H1 (cell line): ENCODE measurements at regions not wholly inside any gene's neighbourhood (a gene's known extent, or its start where the extent isn't known, plus 50 kb on each side); places are given as distances from the start of the nearest gene placed in this dataset.

Experiments used
- CTCF ChIA-PET: fragments of 300-600 bp; sonication (Branson Sonifier 250); formaldehyde crosslinking; loops from one replicate; lab custom pipeline; 2021; ENCODE audit not compliant: partially characterized antibody; lab: Charles Lee
- POLR2A ChIA-PET: fragments of 300-600 bp; sonication (Branson Sonifier 250); formaldehyde crosslinking; loops from one replicate; lab custom pipeline; 2021; ENCODE audit warnings: inconsistent platforms; ENCODE audit not compliant: partially characterized antibody; lab: Charles Lee
- DNase-seq, 2 experiments: peaks; one replicate each; pipeline versions ENCODE4 v3.0.0 to v3.0.0-alpha.2; 2010 to 2022; ENCODE audit warnings: low spot score in 2 of 2, low read depth in 1 of 2, mixed read lengths in 1 of 2
- FAIRE-seq: peaks from 2 replicates; lab custom pipeline; 2011; peaks lifted over from hg19 to GRCh38; lab: Jason Lieb, UNC
- H2AFZ ChIP-seq: 2 replicates; pipeline ENCODE4 v1.8.1; 2012; ENCODE audit warnings: low read length, inconsistent platforms
- H2AK5ac ChIP-seq: 2 replicates; pipeline ENCODE4 v1.6.1; 2013; ENCODE audit warnings: low read depth, low read length
- H2BK120ac ChIP-seq: replicated peaks from 2 replicates; pipeline ENCODE3; 2013; ENCODE audit warnings: low read depth, low read length, inconsistent platforms
- H2BK12ac ChIP-seq: 2 replicates; pipeline ENCODE4 v1.6.1; 2013; ENCODE audit warnings: low read depth, low read length
- H2BK15ac ChIP-seq: 2 replicates; pipeline ENCODE4 v1.6.1; 2013; ENCODE audit warnings: low read length
- H2BK20ac ChIP-seq: 2 replicates; pipeline ENCODE4 v1.6.1; 2013; ENCODE audit warnings: low read length
- H2BK5ac ChIP-seq: 2 replicates; pipeline ENCODE4 v1.6.1; 2013; ENCODE audit warnings: low read depth, low read length
- H3K14ac ChIP-seq: 2 replicates; pipeline ENCODE4 v1.6.1; 2013; ENCODE audit warnings: inconsistent platforms; ENCODE audit not compliant: insufficient read length
- H3K18ac ChIP-seq: 2 replicates; pipeline ENCODE4 v1.6.1; 2013; ENCODE audit warnings: low read length; ENCODE audit errors: extremely low read depth
- H3K23ac ChIP-seq: 2 replicates; pipeline ENCODE4 v1.6.1; 2013; ENCODE audit warnings: inconsistent platforms; ENCODE audit not compliant: insufficient read length
- H3K23me2 ChIP-seq: 2 replicates; pipeline ENCODE4 v1.6.1; 2013; ENCODE audit warnings: low read depth, low read length
- H3K27ac ChIP-seq: 2 replicates; pipeline ENCODE4 v1.6.1; 2011; ENCODE audit warnings: low read depth, low read length, inconsistent platforms
- H3K27me3 ChIP-seq, 4 experiments: replicated peaks in 1 of 4; 1 replicate in 1 of 4; 2 replicates in 3 of 4; pipeline versions ENCODE4 v1.6.1 to v1.8.1; 2011 to 2013; ENCODE audit warnings: low read length in 3 of 4, mild to moderate bottlenecking in 3 of 4, inconsistent platforms in 2 of 4, mixed read lengths in 2 of 4, moderate library complexity in 1 of 4; ENCODE audit not compliant: control insufficient read depth in 3 of 4, insufficient read depth in 3 of 4; ENCODE audit errors: extremely low read depth in 1 of 4
- H3K36me3 ChIP-seq, 4 experiments: 2 replicates each; pipeline versions ENCODE4 v1.6.1 to v1.8.1; 2011 to 2013; ENCODE audit warnings: mild to moderate bottlenecking in 4 of 4, low read length in 3 of 4, moderate library complexity in 2 of 4, control low read depth in 1 of 4, inconsistent platforms in 1 of 4; ENCODE audit not compliant: insufficient read depth in 4 of 4, control insufficient read depth in 2 of 4
- H3K4ac ChIP-seq: replicated peaks from 2 replicates; pipeline ENCODE3; 2013; ENCODE audit warnings: low read length, low read depth, mixed read lengths, inconsistent platforms; ENCODE audit not compliant: insufficient read length
- H3K4me1 ChIP-seq, 4 experiments: replicated peaks in 1 of 4; 1 replicate in 1 of 4; 2 replicates in 3 of 4; pipeline versions ENCODE4 v1.6.1 to v1.8.1; 2011 to 2013; ENCODE audit warnings: low read length in 3 of 4, inconsistent platforms in 2 of 4, mixed read lengths in 1 of 4; ENCODE audit not compliant: insufficient read depth in 4 of 4, control insufficient read depth in 3 of 4
- H3K4me2 ChIP-seq, 2 experiments: 2 replicates each; pipeline versions ENCODE4 v1.6.1 to v1.8.1; 2011 to 2013; ENCODE audit warnings: low read depth in 2 of 2, low read length in 2 of 2, control low read depth in 1 of 2, inconsistent platforms in 1 of 2, mild to moderate bottlenecking in 1 of 2; ENCODE audit not compliant: insufficient read depth in 1 of 2
- H3K4me3 ChIP-seq, 4 experiments: fragments of 200-600, 300-600 bp in 1 of 4; sonication (generic), shearing (Covaris generic), sonication (Bioruptor Twin) in 1 of 4; 2 replicates each; pipeline versions ENCODE4 v1.5.1 to v1.8.1; 2011 to 2016; ENCODE audit warnings: low read length in 4 of 4, low read depth in 3 of 4, control low read depth in 2 of 4, inconsistent platforms in 2 of 4, mild to moderate bottlenecking in 2 of 4, mixed read lengths in 1 of 4, moderate library complexity in 1 of 4; ENCODE audit not compliant: insufficient read depth in 2 of 4; ENCODE audit errors: extremely low read depth in 1 of 4
- H3K56ac ChIP-seq: replicated peaks from 2 replicates; pipeline ENCODE3; 2013; ENCODE audit warnings: low read depth, mild to moderate bottlenecking, mixed read lengths, low read length, inconsistent platforms; ENCODE audit not compliant: insufficient read length
- H3K79me1 ChIP-seq: 2 replicates; pipeline ENCODE4 v1.6.1; 2013; ENCODE audit warnings: low read depth, low read length, control low read depth
- H3K79me2 ChIP-seq, 2 experiments: 2 replicates each; pipeline versions ENCODE4 v1.6.1 to v1.8.1; 2012 to 2013; ENCODE audit warnings: low read length in 2 of 2, mild to moderate bottlenecking in 2 of 2, inconsistent platforms in 1 of 2; ENCODE audit not compliant: insufficient read depth in 2 of 2, control insufficient read depth in 1 of 2
- H3K9ac ChIP-seq, 4 experiments: replicated peaks in 1 of 4; 1 replicate in 1 of 4; 2 replicates in 3 of 4; pipeline versions ENCODE4 v1.6.1 to v1.8.1; 2011 to 2013; ENCODE audit warnings: low read depth in 3 of 4, low read length in 3 of 4, control low read depth in 2 of 4, mild to moderate bottlenecking in 2 of 4, moderate library complexity in 2 of 4, inconsistent platforms in 1 of 4; ENCODE audit errors: extremely low read depth in 1 of 4
- H3K9me3 ChIP-seq, 2 experiments: 2 replicates each; pipeline versions ENCODE4 v1.6.1 to v1.8.1; 2012 to 2013; ENCODE audit warnings: mild to moderate bottlenecking in 2 of 2, moderate library complexity in 2 of 2, control low read depth in 1 of 2, inconsistent platforms in 1 of 2, low read depth in 1 of 2, low read length in 1 of 2, mixed read lengths in 1 of 2; ENCODE audit not compliant: insufficient read depth in 2 of 2
- H4K20me1 ChIP-seq, 2 experiments: replicated peaks in 1 of 2; 2 replicates each; pipeline versions ENCODE3 to v1.8.1; 2011 to 2013; ENCODE audit warnings: inconsistent platforms in 2 of 2, low read length in 2 of 2, mild to moderate bottlenecking in 1 of 2; ENCODE audit not compliant: insufficient read depth in 2 of 2, control insufficient read depth in 1 of 2
- H4K5ac ChIP-seq: 2 replicates; pipeline ENCODE4 v1.6.1; 2013; ENCODE audit warnings: low read length, low read depth, mixed read lengths, inconsistent platforms; ENCODE audit not compliant: insufficient read length
- H4K8ac ChIP-seq: 2 replicates; pipeline ENCODE4 v1.8.0; 2013; ENCODE audit warnings: mild to moderate bottlenecking, moderate library complexity, low read length, inconsistent platforms; ENCODE audit not compliant: insufficient read depth; ENCODE audit errors: extremely low read depth
- H4K91ac ChIP-seq: replicated peaks from 2 replicates; pipeline ENCODE3; 2013; ENCODE audit warnings: low read length, mixed read lengths, inconsistent platforms; ENCODE audit not compliant: insufficient read length
- CTBP2 ChIP-seq: IDR thresholded peaks from 2 replicates; pipeline ENCODE4 v1.7.0; 2011; ENCODE audit warnings: borderline replicate concordance, mild to moderate bottlenecking, moderate library complexity, mixed read lengths, low read length; ENCODE audit not compliant: insufficient read depth, insufficient read length
- E2F6 ChIP-seq: IDR thresholded peaks from 2 replicates; pipeline ENCODE4 v1.6.1; 2012; ENCODE audit warnings: inconsistent platforms
- HDAC6 ChIP-seq: IDR thresholded peaks from one replicate; pipeline ENCODE4 v1.7.1; 2012; ENCODE audit warnings: low read depth, mild to moderate bottlenecking, inconsistent platforms, low read length, moderate library complexity
- NRF1 ChIP-seq: IDR thresholded peaks from 2 replicates; pipeline ENCODE4 v1.6.1; 2011; ENCODE audit warnings: mild to moderate bottlenecking, low read depth, low read length, improper control_type of control experiment
- POLR2A ChIP-seq, 2 experiments: IDR thresholded peaks; 1 replicate in 1 of 2; 2 replicates in 1 of 2; pipeline ENCODE4 v1.6.1; 2011; ENCODE audit warnings: low read depth in 2 of 2, low read length in 2 of 2, mild to moderate bottlenecking in 2 of 2; ENCODE audit errors: control extremely low read depth in 1 of 2
- SIN3A ChIP-seq, 2 experiments: IDR thresholded peaks in 1 of 2; conservative IDR thresholded peaks in 1 of 2; 2 replicates each; pipeline ENCODE4 v1.6.1; 2011 to 2012; ENCODE audit warnings: low read length in 2 of 2, improper control_type of control experiment in 1 of 2, low read depth in 1 of 2, mild to moderate bottlenecking in 1 of 2
- SP1 ChIP-seq: IDR thresholded peaks from 2 replicates; pipeline ENCODE4 v1.6.1; 2011; ENCODE audit warnings: low read depth, low read length
- TCF12 ChIP-seq: IDR thresholded peaks from 2 replicates; pipeline ENCODE4 v1.6.1; 2011; ENCODE audit warnings: low read depth, mild to moderate bottlenecking, low read length
- WGBS, 2 experiments: shearing (Covaris generic) in 1 of 2; methylation state at CpG; one replicate each; pipeline versions ENCODE4 v1.1.6 to v1.1.7; 2013 to 2015; ENCODE audit warnings: low lambda C conversion rate in 2 of 2, mixed read lengths in 2 of 2, inconsistent platforms in 1 of 2, low coverage in 1 of 2, missing lambda C conversion rate in 1 of 2; ENCODE audit not compliant: insufficient replicate concordance in 2 of 2, insufficient coverage in 1 of 2, insufficient read length in 1 of 2; ENCODE audit errors: extremely low coverage in 1 of 2, missing lambda C conversion rate in 1 of 2; 5-methylcytosine and 5-hydroxymethylcytosine counted together

GRCh38 chr12:43285159-43285598 is 266.8 kb downstream of the ADAMTS20 start:
- H3K4me2 ChIP-seq: no peak overlapping the region
- H3K4me1 ChIP-seq: peaks cover 0 to 3% (median 0%) of the 10 kb centered on the region in 4 experiments; a peak in 2 of 7 replicates
- H4K8ac ChIP-seq: no peak overlapping the region
- H2BK15ac ChIP-seq: no peak overlapping the region
- no peaks in the 10 kb centered on the region for H3K23me2 ChIP-seq
- H3K79me1 ChIP-seq: no peaks in the 10 kb centered on the region
- no peak overlapping the region for H3K4me3 ChIP-seq
- 85% methylated on average over 4 of the region's 4 CpGs; no CpG with 5 or more reads in 1 of the 2 experiments for WGBS, 2 experiments
- H2BK12ac ChIP-seq: no peak overlapping the region
- no peak overlapping the region for H2AK5ac ChIP-seq
- no peak overlapping the region for H4K5ac ChIP-seq
- H3K23ac ChIP-seq: no peak overlapping the region
- H3K27me3 ChIP-seq: no peaks in the 10 kb centered on the region
- H4K20me1 ChIP-seq: no peaks in the 10 kb centered on the region
- no peak overlapping the region for H4K91ac ChIP-seq
- no peak for TF ChIP-seq TCF12
- TF ChIP-seq E2F6: no peak
- TF ChIP-seq POLR2A (IDR thresholded peaks at IDR 0.05; ENCODE audit: control extremely low read depth in 1 of 2, low read depth in 2 of 2, low read length in 2 of 2): no peak
- TF ChIP-seq SP1: no peak
- TF ChIP-seq NRF1: no peak
- TF ChIP-seq SIN3A (conservative IDR thresholded peaks at IDR 0.05 in 1 of 2, IDR thresholded peaks at IDR 0.05 in 1 of 2; ENCODE audit: low read depth in 1 of 2, low read length in 2 of 2): no peak
- TF ChIP-seq HDAC6: no peak
- TF ChIP-seq CTBP2: no peak
- no peak overlapping the region for H3K56ac ChIP-seq
- H2AFZ ChIP-seq: no peak overlapping the region
- POLR2A ChIA-PET: no interaction called here
- H2BK20ac ChIP-seq: no peak overlapping the region
- FAIRE-seq: no peak
- H3K27ac ChIP-seq: no peak overlapping the region
- H2BK120ac ChIP-seq: no peak overlapping the region
- H3K14ac ChIP-seq: no peak overlapping the region
- no peak for DNase-seq
- H3K4ac ChIP-seq: no peak overlapping the region
- no peak overlapping the region for H3K18ac ChIP-seq
- no peaks in the 10 kb centered on the region for H3K79me2 ChIP-seq
- no peaks in the 10 kb centered on the region for H3K36me3 ChIP-seq
- no peak overlapping the region for H2BK5ac ChIP-seq
- CTCF ChIA-PET: no interaction called here
- H3K9me3 ChIP-seq: no peaks in the 10 kb centered on the region
- H3K9ac ChIP-seq: no peak overlapping the region
